Fibroblast of lung (primary cell): ENCODE measurements at regions not wholly inside any gene's neighbourhood (a gene's known extent, or its start where the extent isn't known, plus 50 kb on each side); places are given as distances from the start of the nearest gene placed in this dataset.

ENCODE experiments used
- CTCF ChIP-seq, 2 donors: IDR thresholded peaks in 1 of 2; conservative IDR thresholded peaks in 1 of 2; 1 replicate in 1 of 2; 2 replicates in 1 of 2; pipeline ENCODE4 v1.5.1; 2011 to 2012; ENCODE audit warnings: low read length in 2 of 2, control low read depth in 1 of 2, inconsistent platforms in 1 of 2, low read depth in 1 of 2, mild to moderate bottlenecking in 1 of 2
- EZH2 ChIP-seq: IDR thresholded peaks from 2 replicates; pipeline ENCODE4 v1.5.1; 2012; ENCODE audit warnings: low read length, control low read depth, mild to moderate bottlenecking; ENCODE audit errors: missing control alignments

- TF ChIP-seq CTCF (conservative IDR thresholded peaks at IDR 0.05 in 1 of 2, IDR thresholded peaks at IDR 0.05 in 1 of 2; ENCODE audit: low read depth in 1 of 2, low read length in 2 of 2): no peak
- no peak for TF ChIP-seq EZH2
These were observed 237.6 kb upstream of the ZNF462 start for GRCh38 chr9:106625259-106625789.
